ENCODE measurements at regions not wholly inside any gene's neighbourhood (a gene's known extent, or its start where the extent isn't known, plus 50 kb on each side); places are given as distances from the start of the nearest gene placed in this dataset.

GRCh38 chr10:93180482-93180931, 106.8 kb downstream of the CYP26A1 start:
- peak overlapping the region; percentile 2 to 16 for H3K4me3 ChIP-seq
- no peak for TF ChIP-seq CTCF (IDR thresholded peaks at IDR 0.05)
- peak; percentile 52 to 77 for DNase-seq
- H3K4me1 ChIP-seq, result peaks cover 0 to 16% (median 4%) of the 10 kb centered on the region in 4 donors
- H3K27me3 ChIP-seq, result no peaks in the 10 kb centered on the region
- H3K9me3 ChIP-seq, result no peaks in the 10 kb centered on the region
- intact Hi-C loops (cut with DNase I; ENCODE audit: low total_unique reads), result loop anchor here (5.0 kb wide), 1 partner anchor 52 kb away; no protein-coding TSS in a partner anchor
- H3K36me3 ChIP-seq, result no peaks in the 10 kb centered on the region
- peak overlapping the region in 1 of 2 donors; percentile 36 for H3K27ac ChIP-seq

- peak overlapping the region in 1 of 2 donors; percentile 36 for H3K27ac ChIP-seq
- intact Hi-C loops (cut with DNase I; ENCODE audit: low total_unique reads), result loop anchor here (5.0 kb wide), 1 partner anchor 51 kb away; no protein-coding TSS in a partner anchor
These were observed 107.8 kb downstream of the CYP26A1 start for GRCh38 chr10:93181271-93182048.

GRCh38 chr10:93182049-93182327, 108.3 kb downstream of the CYP26A1 start:
- Histone ChIP-seq H3K9me3 (no peaks in the 10 kb centered on the region), H3K4me1 (peaks cover 0 to 16% (median 4%) of the 10 kb centered on the region in 4 donors), H3K36me3 (no peaks in the 10 kb centered on the region), H3K27ac (no peak overlapping the region), H3K27me3 (no peaks in the 10 kb centered on the region), H3K4me3 (no peak overlapping the region)
- TF ChIP-seq CTCF (IDR thresholded peaks at IDR 0.05), result no peak
- intact Hi-C loops (cut with DNase I; ENCODE audit: low total_unique reads), result loop anchor here (5.0 kb wide), 1 partner anchor 50 kb away; no protein-coding TSS in a partner anchor
- no peak for DNase-seq

More at GRCh38 chr10:93181271-93182048, 107.8 kb downstream of the CYP26A1 start:
- Histone ChIP-seq H3K4me3 (no peak overlapping the region), H3K9me3 (no peaks in the 10 kb centered on the region), H3K27me3 (no peaks in the 10 kb centered on the region), H3K36me3 (no peaks in the 10 kb centered on the region), H3K4me1 (peaks cover 0 to 16% (median 4%) of the 10 kb centered on the region in 4 donors)
- no peak for TF ChIP-seq CTCF (IDR thresholded peaks at IDR 0.05)
- DNase-seq, result no peak

- no peak overlapping the region for H3K27ac ChIP-seq
- no peak for TF ChIP-seq CTCF (IDR thresholded peaks at IDR 0.05)
- intact Hi-C loops (cut with DNase I; ENCODE audit: low total_unique reads), result loop anchor here (5.0 kb wide), 1 partner anchor 50 kb away; no protein-coding TSS in a partner anchor
These were observed 109.1 kb downstream of the CYP26A1 start for GRCh38 chr10:93182790-93183189.

GRCh38 chr10:93186653-93187052, 113.0 kb downstream of the CYP26A1 start:
- no peak overlapping the region for H3K4me3 ChIP-seq
- intact Hi-C loops (cut with DNase I; ENCODE audit: low total_unique reads), result no loop called here
- DNase-seq, result no peak
- H3K4me1 ChIP-seq, result peaks cover 0 to 13% (median 2%) of the 10 kb centered on the region in 4 donors
- no peaks in the 10 kb centered on the region for H3K27me3 ChIP-seq
- no peak overlapping the region for H3K27ac ChIP-seq
- no peaks in the 10 kb centered on the region for H3K36me3 ChIP-seq
- no peak for TF ChIP-seq CTCF (IDR thresholded peaks at IDR 0.05)
- H3K9me3 ChIP-seq, result no peaks in the 10 kb centered on the region

More at GRCh38 chr10:93182790-93183189, 109.1 kb downstream of the CYP26A1 start:
- no peak for DNase-seq
- no peaks in the 10 kb centered on the region for H3K27me3 ChIP-seq
- peaks cover 0 to 16% (median 4%) of the 10 kb centered on the region in 4 donors for H3K4me1 ChIP-seq
- no peak overlapping the region for H3K4me3 ChIP-seq
- H3K36me3 ChIP-seq, result no peaks in the 10 kb centered on the region
- H3K9me3 ChIP-seq, result no peaks in the 10 kb centered on the region

All from tibial artery (tissue), 4 donors.